C4-2B (cell line): ENCODE measurements at regions not wholly inside any gene's neighbourhood (a gene's known extent, or its start where the extent isn't known, plus 50 kb on each side); places are given as distances from the start of the nearest gene placed in this dataset.

ENCODE experiments used
- H3K27ac ChIP-seq: fragments of 450-650 bp; 2 replicates; pipeline ENCODE4 v1.5.1; 2017
- ZFX ChIP-seq: fragments of 450-650 bp; IDR thresholded peaks from 2 replicates; pipeline ENCODE4 v1.6.1; 2017
- TF ChIP-seq, protein P1 (sequence below): fragments of 450-650 bp; conservative IDR thresholded peaks from 2 replicates; pipeline ENCODE4 v1.5.1; 2017; ENCODE audit warnings: mild to moderate bottlenecking

DNA sequence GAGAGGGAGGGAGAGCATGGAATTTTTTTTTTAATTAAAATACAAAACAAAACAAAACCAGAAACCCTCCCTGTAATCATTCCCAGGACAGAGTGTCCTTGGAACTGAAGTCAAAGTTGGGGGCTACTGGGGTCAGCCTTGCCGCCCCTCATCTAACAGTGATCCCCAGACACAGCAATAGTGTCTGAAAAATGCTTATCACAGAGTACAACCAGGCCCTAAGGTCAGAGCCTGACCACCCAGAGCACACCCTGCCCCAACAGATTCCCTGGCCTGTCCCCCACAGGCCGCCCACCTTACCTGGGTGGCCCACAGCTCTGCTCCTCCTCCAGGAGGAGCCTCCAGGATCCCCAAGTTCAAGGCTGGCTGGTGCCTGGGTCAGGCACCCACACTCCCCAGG lies 101.6 kb upstream of the LINGO1 start:
- H3K27ac ChIP-seq, result no peak overlapping the region
- TF ChIP-seq, protein P1, sequence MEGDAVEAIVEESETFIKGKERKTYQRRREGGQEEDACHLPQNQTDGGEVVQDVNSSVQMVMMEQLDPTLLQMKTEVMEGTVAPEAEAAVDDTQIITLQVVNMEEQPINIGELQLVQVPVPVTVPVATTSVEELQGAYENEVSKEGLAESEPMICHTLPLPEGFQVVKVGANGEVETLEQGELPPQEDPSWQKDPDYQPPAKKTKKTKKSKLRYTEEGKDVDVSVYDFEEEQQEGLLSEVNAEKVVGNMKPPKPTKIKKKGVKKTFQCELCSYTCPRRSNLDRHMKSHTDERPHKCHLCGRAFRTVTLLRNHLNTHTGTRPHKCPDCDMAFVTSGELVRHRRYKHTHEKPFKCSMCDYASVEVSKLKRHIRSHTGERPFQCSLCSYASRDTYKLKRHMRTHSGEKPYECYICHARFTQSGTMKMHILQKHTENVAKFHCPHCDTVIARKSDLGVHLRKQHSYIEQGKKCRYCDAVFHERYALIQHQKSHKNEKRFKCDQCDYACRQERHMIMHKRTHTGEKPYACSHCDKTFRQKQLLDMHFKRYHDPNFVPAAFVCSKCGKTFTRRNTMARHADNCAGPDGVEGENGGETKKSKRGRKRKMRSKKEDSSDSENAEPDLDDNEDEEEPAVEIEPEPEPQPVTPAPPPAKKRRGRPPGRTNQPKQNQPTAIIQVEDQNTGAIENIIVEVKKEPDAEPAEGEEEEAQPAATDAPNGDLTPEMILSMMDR, result no peak
- TF ChIP-seq ZFX, result no peak

DNA sequence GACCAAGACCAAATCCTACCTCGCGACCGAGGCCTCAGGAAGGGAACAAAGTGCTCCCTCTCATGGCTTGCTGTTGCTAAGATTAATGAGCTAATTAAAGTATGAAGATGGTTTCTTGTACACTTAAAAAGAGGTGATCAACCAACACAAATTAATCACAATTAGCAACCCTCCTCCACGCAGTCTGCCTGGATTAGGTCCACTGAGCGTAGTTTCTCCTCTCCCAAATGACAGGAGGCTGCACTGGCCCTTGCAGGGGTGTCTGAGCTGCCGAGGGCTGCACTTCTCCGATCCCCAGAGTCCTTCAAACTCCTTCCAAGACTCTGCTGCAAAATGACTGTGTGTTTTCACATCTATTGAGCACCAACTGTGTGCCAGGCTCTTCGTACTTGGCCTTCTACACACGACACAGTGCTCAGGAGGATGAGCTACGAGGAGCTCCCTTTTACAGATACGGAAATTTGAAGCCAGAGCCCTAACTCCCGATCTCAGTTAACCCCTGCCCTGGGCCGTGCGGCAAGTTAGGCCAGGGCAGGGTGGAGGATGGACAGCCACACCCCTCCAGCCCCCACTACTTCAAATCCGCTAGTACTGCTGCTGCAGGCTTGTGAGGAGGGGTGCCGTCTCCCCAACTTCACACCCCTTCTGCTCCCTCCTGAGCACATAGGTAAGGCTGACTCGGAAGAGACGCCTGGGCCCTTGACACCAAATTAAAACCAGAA lies 101.0 kb upstream of the LINGO1 start:
- TF ChIP-seq, protein P1, result no peak
- no peak for TF ChIP-seq ZFX
- no peak overlapping the region for H3K27ac ChIP-seq

DNA sequence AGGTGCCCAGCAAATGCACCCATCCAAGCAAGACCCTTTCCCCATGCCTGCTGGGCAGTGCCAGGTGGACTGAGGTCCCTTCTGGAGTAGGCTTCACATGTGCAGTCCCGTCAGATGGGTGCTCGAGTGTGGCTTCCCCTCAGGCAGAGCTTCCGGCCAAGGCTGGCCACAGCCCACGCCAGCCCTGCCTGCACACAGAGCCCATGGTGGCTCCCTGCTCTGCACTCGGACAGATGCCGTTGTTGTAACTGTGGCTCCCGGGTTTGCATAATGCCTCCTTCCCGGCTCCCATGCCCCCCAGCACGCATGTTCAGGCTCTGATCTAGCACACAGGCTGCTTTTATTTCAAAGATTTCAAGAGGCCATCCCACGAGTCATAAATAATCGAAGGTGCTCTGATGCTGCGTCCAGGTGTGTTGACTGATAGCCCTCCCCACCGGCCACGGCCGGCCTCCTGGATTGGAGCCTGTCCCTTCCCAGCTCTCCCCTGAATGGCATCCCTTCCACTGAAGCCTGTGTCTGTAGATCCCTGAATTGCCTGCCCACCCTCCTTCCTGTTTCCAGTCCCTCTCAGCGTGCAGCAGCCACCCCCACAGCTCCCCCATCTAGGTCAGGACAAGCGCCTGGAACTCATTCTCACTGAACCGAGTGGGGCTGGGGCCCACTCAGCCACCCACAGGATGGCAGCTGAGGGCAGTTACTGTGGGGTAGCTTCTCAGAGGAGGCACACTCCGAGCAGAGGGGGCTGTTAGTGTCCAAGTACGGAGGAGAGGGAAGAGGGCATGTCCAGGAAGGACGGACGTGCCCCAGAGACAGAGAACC lies 100.0 kb upstream of the LINGO1 start:
- TF ChIP-seq, protein P1, result no peak
- TF ChIP-seq ZFX, result no peak
- no peak overlapping the region for H3K27ac ChIP-seq

DNA sequence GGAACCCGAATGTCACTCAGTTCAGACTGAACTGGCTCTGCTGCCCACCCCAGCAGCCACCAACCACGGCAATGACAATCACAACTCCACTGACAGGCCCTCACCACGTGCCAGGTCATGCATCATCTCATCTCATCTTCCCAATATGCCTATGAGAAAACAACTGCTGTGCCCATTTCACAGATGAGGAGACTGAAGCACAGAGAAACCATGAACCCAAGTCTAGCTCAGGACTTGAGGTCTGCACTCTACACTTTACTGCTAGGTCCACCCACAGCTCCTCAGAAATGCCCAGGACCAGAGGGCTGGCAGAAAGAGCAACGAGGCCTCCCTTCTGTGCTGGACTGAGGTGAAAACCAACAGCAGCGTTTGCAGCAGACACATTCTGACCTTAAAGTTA lies 99.2 kb upstream of the LINGO1 start:
- H3K27ac ChIP-seq, result no peak overlapping the region
- TF ChIP-seq, protein P1, result no peak
- TF ChIP-seq ZFX, result no peak

DNA sequence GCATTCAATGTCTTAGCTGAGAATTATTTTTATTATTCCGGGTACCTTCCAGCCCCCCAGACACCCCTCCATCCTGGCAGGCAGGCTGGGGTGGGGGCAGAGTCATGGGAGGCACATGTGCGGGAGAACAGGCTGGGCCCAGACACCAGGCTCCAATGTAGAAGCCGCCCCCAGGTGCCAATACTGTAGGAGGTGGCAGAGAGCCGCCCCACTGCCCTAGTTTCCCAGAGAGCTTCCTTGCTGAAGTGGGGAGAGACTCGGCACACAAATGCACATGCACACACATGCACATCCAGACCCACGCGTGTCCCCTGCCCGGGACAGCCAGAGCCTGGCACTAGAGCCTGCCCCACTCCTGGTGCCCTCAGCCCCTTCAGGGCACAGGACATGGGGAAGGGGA lies 98.4 kb upstream of the LINGO1 start:
- no peak for TF ChIP-seq ZFX
- TF ChIP-seq, protein P1, result no peak
- no peak overlapping the region for H3K27ac ChIP-seq

DNA sequence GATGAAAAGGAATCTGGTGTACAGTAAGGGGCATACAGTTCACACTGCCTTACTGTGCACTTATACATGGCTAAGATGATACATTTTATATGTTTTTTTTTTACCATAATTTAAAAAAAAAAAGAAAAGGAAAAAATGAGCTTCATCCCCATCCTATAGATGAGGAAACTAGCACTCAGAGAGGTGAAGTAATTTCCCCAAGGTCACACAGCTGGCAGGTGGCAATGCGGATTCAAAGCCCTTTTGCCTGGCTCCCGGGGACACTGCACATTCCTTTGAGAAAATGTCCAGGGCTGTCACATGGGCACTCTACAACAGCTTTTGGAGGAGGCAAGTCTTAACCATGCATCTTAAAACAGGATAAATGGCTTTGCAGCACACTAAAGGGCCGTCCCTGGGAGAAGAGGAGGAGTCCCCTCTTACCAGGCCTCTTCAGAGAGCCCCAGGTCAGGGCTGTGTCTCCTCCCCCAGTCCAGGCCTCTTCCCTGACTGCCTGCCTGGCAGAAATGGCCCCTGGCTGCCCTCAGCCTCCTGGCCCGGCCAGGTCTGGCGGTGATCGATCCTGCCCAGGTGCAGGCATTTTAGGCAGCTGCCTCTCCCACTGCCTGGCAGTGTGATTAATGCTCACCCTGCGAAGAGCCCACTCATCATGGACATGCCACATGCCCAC lies 95.1 kb upstream of the LINGO1 start:
- no peak overlapping the region for H3K27ac ChIP-seq
- TF ChIP-seq, protein P1, result no peak
- TF ChIP-seq ZFX, result no peak

DNA sequence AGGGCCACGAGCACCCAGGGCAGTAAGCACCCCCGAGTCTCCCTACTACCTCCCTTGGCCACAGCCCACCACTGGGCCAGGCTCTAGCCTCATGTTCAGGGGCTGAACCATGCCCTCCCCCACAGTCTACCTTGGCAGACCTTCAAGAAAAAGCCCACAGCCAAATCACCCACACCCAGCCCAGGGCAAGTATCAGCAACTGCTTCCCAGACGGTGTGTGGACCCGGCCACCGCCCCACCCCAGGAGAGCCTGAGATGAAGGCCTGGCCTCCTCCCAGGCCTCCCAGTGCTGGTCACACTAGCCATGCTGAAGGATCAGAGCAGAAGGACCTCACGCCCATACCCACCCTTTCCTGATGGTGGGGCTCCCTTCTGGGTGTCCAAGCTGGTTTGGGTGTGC lies 92.0 kb upstream of the LINGO1 start:
- no peak overlapping the region for H3K27ac ChIP-seq
- TF ChIP-seq, protein P1, result no peak
- no peak for TF ChIP-seq ZFX
